T follicular helper cell (primary cell): ENCODE measurements at regions not wholly inside any gene's neighbourhood (a gene's known extent, or its start where the extent isn't known, plus 50 kb on each side); places are given as distances from the start of the nearest gene placed in this dataset.
"Not testable (repeated sequence)": the region's sequence is repeated elsewhere in the genome, so short reads cannot be mapped to it uniquely, and the experiment has no call there.

Experiments
- DNase-seq: peaks from one replicate; pipeline ENCODE4 v3.0.0-alpha.2; 2020; ENCODE audit warnings: low read depth

DNA sequence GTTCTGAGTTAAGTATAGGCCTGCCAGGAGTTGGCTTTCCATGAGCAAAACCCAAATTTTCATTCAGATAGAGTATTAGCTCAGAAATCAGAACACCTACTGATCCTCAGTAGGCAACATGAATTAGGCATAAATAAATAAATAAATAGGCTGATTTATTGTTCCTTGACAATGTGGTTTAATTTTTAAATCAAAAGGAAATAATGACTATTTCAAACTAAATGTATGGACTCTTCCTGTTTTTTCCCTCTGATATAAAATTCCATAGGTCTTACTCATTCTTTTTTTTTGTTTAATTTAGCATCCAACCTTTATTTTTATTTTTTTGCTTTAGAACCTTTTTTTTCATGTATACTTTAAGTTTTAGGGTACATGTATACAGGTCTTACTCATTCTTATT, 140.2 kb upstream of the ITGA6 start:
- DNase-seq = no peak

DNA sequence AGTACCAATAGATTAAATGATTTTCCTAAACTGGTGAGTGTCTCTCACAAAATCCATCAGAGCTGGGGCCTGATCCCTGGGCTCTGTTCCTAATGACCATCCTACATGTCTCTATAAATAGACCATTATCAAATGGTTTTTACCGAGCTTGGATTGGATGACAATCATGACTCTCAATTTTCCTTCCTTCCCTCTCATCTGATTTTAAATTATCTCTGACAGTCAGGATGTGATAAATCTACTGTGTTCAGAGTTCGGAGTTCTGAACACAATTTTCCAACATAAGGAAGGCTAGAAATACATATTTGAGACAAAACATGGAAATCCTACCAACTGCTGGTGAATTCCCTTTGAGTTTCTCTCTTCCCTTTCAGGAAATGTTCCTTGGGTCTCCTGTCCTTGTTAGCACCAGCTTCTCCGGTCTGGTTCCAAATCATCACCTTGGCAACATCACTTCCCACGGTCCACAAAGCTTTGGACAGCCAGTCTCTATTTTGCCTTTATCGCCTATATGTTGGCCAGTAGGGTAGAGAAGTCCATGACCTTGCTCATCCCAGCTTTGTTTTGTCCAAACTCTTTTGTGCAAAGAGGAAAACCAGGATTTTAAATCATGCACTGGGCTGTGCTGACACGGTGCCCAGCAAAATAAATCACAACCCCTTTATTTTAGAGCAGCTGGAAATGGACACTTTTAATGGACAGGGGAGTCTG, 139.6 kb upstream of the ITGA6 start:
- DNase-seq = no peak

DNA sequence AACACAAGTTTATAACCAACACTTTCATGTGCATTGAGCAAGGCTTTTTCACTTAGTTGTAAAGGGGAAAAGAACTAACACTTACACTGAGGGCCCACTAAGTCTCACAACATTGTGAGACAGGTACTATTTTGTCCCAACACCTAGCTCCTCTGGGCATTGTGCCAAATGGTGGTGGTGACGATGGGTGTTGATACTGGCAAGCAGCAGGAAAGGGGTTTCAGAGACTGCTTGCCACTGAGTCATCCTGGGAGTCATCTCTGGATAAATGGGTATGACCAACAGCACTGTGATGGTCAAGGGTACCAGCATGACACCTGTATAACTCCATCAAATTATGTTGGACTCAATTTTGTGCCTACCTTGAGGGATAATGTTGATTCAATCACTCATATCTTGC, 138.8 kb upstream of the ITGA6 start:
- DNase-seq = peak; percentile 19

DNA sequence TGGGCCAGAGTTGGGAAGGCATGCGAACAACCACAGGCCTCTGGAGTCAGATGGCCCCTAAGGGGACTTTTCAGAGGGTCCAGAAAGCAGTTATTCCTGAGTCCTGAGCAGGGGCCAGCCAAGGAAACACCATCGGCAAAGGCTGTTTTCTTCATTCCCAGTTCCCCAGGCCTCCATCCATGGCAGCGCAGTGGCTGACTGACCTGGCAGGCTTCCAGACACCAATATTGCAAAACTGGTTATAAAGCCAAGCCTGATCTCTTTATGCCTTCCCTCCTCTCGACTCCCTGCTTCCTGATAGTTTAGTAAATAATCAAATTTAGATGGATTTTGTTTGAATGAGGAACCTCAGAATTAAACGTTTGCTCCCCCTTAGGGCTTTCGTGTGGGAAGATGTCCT, 133.4 kb upstream of the ITGA6 start:
- no peak for DNase-seq

DNA sequence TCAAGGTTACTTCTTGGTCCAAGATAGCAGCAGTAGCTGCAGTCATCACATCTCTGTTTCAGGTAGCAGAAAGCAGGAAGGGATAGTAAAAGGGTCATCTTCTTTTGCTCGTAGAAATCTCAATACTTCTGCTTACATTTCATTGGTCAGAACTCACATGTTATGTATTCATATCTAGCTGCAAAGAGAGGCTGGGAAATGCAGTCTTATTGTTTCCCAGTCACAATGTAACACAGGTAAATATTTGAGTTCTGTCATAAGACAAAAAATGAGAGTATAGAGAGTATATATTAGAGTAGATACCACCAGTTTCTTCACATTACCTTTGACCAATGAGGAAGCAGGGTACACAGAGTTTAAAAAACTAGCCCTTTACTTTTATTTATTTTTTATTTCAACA, 132.4 kb upstream of the ITGA6 start:
- no peak for DNase-seq

DNA sequence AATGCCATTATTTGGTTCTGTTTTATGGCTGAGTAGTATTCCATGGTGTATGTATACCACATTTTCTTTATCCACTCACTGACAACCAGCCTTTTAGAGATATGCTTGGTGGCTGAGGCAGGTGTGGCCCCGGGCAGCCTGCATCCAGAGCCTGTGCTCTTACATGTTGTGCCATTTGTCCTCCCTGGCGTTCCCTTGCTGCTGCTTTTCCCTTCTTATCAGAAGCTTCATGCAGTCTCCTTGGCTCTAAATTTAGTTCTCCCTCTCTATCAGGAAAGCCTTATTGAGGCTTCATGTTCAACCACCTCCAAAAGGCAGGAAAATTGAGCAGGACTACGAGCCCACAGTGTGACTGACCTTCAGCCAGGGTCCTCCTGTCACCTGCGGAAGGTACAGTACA, 131.7 kb upstream of the ITGA6 start:
- DNase-seq = no peak

DNA sequence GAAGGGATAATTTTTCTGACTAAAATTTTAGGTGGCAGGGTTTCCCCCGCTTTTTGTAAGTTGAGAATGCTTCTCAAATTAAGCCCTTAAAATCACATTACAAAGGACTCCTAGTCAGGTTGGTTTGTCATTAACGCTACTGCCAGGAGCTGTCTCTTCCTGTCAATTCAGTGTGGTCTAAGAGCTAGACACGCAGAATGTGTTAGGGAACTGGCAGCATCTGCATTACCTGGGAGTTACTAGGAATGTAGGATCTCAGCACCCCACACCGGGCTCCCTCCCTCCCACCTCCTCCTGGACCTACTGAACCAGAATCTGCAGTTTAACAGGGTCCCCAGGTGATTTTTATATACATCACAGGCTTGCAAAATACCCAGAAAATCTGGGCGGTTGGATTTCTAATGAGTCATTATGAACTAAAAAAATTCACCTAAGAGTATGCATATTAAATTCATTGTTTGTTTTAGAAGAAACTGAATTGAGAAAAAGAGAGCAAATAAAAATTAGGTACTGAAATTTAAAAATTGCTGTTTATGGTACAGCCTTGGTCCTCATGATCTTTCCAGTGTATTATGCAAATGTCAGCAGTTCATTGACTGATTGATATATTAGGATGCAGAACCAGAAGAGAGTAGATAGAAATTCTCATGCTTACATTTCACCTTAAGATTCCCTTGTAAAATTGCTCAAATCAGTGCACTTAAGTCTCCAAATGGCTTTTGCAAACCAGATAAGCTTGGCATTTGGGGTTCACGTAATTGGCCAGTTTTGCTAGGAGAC, 130.9 kb upstream of the ITGA6 start:
- DNase-seq = no peak

DNA sequence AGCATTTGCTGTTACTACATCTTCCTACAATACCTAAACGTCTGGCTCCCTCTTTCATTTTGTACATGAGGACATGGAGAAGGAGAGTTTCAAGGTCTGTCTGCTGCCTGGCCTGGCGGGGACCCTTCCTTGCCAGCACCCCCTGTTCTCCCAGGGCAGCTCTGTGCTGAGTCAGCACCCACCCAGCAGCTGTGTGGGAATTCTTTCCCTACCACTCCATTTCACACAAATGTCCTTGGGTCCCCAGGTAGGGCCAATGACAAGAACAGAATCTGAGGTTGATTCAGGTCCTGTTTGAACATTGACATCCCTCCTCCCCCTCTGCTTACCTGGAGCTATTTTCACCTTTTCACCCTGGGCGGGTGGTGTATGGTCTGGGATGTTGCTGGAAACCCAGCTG, 129.9 kb upstream of the ITGA6 start:
- DNase-seq = no peak

DNA sequence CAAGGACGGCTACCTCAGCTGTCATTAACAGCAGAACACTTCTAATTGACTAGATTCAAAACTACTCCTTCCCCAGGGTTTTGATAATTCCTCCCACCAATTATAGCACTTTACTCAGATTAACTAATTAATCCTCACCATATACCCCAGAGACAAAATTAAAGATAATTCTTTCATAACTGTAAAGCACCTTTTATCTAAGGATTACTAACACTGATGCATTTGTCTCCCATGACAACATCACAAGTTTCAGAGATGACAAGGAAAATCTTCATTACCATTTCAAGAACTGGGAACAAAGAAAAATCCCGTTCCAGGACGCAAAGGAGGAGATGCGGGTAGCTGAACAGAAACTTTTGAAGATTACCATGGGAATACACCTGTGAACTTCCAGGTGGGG, 129.4 kb upstream of the ITGA6 start:
- DNase-seq = no peak

DNA sequence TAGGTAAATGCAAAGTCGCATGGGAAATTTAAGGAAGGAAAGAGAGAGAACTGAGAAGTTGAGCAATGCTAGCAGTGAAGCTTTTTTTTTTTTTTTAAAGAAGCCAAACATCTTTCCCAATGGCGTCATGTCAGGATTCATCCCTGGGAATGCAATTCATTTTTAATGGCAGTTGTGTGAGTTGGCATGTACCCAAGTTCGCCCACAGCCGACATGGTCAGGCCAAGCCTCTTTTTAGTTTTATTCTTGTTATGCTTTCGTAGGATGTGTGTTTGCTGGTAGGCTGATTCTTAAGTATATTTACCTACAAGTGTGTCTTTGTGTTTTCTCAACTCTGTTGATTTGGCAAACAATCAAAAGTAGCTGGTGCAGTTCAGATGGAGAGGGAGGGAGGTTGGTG, 127.6 kb upstream of the ITGA6 start:
- no peak for DNase-seq

DNA sequence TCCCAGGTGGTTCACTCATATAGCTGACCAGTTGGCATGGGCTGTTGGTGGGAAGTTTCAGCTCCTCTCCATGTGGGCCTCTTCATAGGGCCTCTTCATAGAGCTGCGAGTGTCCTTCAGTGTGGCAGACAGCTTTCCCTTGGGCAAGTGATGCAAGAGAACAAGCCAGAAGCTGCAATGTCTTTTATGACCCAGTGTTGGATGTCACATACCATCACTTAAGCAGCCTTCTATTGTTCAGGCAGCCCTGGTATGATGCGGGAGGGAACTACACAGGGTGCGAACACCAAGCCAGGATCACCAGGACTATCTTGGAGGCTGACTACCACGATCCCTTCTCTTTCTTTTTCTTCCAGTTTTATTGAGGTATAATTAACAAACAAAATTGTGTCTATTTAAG, 126.5 kb upstream of the ITGA6 start:
- no peak for DNase-seq

DNA sequence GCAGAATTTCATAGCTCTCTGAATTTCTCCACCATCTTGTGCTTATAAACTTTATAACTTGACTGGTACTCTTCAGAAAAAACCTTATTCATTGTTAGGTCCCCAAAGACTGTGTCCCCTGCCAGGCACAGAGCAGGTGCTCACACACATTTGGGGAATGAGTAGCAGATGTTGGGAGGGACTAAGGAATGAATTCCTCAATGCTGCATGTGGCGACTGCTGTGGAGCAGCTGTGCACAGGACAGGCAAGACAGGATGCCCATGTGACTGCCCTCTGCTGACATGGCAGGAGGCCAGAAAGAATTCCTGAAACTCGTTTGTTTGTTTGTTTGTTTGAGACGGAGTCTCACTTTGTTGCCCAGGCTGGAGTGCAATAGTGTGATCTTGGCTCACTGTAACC, 122.3 kb upstream of the ITGA6 start:
- no peak for DNase-seq

DNA sequence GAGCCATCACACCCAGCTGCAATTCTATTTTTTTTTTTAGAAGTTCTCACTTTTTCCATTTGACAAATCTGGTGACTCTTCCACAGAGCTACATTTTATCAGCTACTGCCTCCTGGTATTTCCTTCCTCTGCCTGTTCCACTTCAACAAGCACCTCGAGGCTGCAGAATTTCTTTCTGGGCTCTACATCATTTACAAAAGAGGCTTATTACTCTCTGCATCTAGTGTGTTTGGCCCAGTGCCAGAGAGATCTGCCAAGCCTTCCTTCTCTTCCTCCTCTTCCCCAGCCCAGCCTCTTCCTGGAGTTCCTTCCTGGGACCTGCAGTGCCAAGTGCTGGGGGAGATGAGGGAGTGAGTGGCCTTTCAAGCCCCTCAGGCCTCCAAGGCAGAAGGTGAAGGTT, 119.6 kb upstream of the ITGA6 start:
- no peak for DNase-seq

DNA sequence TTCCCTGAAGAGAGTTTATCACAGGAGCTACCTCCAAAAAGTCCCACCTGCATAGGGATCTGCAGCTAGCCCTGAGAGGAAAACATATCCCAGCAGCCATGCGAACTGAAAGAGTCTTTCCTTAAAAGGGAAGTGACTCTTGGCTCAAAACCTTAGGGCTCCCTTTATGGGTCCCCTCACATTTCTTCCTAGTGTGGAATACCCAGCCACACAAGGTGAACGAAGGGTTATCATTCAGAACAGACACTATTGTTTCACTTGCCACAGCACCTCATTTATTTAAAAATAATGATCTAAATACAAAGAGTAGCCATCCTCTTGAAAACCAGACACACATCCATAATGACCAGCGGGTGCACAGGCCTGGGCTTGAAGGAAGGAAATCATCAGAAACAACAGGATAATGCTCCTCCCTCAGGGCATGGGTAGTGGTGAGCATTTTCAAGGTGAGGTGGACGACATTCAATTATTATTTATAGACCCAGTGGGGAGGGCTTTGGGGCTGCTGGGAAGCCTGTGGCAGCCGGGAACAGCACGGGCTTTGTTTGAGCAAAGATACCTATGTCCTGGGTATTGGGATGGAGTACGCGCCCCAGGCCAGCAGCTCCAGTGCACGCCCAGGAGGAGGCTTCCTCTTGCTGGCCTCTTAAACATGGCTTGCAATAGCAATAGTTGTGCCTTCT, 119.0 kb upstream of the ITGA6 start:
- no peak for DNase-seq

DNA sequence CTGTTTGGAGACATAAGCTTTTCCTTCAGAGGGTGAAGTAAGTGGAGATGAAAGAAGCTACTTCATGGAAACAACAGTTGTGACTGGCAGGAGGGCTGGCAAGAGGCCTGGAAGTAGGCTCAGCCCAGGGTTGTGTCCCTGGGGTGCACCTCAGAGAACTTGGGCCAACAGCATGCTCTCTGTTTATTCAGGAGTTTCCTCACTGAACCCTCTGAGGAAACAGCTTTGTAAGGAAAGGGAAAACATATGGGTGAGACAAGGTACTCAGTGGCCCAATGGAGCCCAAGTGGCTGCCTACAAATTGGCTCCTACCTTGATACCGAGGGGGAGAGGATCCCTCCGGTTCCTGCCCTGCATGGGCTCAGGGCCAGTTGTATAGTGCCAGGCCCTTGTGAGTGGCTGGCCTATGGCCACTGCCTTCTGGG, 115.5 kb upstream of the ITGA6 start:
- no peak for DNase-seq

DNA sequence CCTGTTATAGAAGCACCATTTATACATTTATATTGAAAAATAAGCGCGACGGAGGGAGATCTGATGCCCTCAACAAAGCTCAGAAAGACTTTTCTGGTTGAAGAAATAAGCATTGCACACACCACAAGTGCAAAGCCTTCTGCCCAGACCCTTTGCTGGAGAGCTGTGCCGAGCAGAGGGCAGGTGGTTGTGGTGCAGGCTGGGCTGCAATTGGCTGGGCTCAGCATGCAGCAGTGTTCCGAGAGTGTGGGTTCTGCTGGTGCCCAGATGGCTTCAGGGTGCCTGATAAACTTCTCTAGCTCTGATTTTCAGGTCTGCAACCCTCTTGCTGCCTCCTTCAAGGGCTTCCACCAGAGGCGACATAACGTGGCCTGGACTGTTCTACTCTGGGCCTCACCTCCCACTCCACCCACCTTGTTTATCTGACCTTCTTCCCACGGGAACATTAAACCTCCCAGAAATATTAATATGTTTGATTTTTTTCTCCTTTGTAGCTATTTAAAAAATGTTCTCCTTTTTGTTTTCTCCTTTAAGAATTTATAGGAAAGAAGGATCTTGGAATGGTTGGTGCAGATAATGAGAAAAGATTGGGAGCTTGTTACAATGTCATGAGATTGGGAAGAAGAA, 113.6 kb upstream of the ITGA6 start:
- DNase-seq = no peak

DNA sequence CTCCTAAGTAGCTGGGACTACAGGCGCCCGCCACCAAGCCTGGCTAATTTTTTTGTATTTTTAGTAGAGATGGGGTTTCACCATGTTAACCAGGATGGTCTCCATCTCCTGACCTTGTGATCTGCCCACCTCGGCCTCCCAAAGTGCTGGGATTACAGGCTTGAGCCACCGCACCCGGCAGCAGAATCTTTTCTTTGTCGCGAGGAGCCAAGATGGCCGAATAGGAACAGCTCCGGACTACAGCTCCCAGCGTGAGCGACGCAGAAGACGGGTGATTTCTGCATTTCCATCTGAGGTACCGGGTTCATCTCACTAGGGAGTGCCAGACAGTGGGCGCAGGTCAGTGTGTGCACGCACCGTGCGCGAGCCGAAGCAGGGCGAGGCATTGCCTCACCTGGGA, 112.3 kb upstream of the ITGA6 start:
- not testable (repeated sequence) for DNase-seq

DNA sequence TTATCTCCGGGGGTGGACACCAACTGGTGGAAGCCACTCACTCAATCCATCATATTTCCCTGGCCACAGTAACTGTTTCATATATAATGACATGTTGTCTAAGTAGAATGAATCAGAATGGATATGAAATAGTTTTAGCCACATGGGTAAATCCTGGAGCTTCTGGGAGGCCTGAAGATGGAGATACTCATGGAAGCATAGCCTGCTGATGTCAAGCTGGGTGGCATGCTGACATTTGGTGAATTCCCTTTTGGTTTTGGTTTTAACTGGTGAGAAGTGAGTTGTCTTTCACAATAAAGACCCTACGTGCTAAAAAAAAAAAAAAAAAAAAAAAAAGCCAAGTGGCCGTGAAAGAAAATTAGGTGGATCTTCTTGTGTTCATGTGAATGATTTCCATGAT, 105.3 kb upstream of the ITGA6 start:
- DNase-seq = no peak

DNA sequence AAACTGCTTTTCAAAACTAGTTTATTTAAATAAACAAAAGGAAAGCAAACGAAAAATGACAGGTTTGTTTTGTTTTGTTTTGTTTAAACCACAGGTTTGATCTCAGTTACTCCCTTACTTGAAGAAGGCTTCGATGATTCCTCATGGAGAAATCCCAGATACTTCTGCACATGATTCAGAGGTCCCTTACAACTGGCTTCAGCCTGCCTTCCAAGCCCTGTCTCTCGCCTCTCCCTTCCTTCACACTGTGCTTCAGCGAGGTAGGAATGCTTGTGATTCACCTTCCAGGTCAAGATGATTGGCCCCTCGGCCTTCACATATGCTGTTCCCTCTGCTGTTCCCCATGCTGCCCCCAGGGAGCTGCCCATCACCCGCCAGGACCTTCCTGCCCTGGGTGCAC, 104.1 kb upstream of the ITGA6 start:
- DNase-seq = no peak

DNA sequence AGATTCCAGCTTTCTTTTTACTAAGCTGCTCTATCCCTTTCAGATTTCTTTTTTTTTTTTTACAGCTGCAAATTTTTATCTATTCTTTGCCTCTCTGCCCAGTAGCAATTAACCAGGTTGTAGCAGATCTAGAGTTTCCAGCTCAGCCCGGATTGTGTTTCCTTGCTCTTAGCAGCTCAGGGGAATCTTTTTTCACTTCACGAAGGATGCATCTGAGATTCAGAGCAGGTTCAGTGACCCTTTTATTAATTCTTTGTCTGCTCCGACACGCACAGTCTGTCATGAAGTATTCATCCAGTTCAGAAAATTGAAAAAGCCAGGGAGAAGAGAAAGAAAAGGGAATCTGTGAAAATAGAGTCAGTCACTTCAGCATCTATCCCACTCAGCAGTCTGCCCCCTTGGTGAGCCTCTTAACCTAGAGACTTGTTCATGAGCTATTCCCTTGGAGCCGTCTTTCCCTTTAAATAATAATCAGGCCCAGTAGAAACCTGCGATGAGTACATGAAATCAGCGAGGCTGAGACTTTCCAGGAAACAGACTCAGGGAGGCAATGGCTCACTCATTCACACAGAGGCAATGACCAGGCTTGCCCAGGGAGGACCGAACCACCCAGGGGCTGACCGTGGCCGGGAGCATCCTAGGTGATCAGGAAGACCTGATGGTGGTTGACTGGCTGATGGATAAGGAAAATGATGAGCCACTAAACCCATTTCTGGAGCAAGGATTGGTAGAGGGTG, 103.4 kb upstream of the ITGA6 start:
- DNase-seq = no peak

DNA sequence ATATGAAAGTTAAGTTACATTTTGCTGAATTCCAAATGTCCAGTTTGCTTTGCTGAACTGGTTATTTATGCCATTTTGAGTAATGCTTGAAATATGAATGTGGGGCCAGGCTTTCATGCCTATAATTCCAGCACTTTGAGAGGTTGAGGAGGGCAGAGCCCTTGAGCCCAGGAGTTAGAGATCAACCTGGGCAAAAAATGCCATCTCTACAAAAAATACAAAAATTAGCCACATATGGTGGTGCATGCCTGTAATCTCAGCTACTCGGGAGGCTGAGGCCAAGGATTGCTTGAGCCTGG, 101.2 kb upstream of the ITGA6 start:
- no peak for DNase-seq
